Heart left ventricle (tissue), 16 donors: ENCODE measurements at regions not wholly inside any gene's neighbourhood (a gene's known extent, or its start where the extent isn't known, plus 50 kb on each side); places are given as distances from the start of the nearest gene placed in this dataset.

Source experiments
- ATAC-seq, 4 donors: fragments of 200-7000 bp; cut with Tn5 transposase; one replicate each; pipeline ENCODE4 v1.9.1; 2020 to 2022; ENCODE audit warnings: moderate library complexity in 4 of 4, mild to moderate bottlenecking in 3 of 4, moderate number of reproducible peaks in 1 of 4
- DNase-seq, 5 donors: peaks; one replicate each; pipeline ENCODE4 v3.0.0-alpha.2; 2020
- H3K27ac ChIP-seq, 12 donors: fragments of 200-600 bp; sonication (generic) in 4 of 12; one replicate each; pipeline versions ENCODE4 v1.5.0 to v1.8.0; 2016 to 2022; ENCODE audit warnings: mild to moderate bottlenecking in 2 of 12
- H3K27me3 ChIP-seq, 9 donors: fragments of 200-600 bp; sonication (generic) in 2 of 9; one replicate each; pipeline versions ENCODE4 v1.5.1 to v1.8.0; 2016 to 2022; ENCODE audit warnings: mild to moderate bottlenecking in 3 of 9
- H3K36me3 ChIP-seq, 9 donors: fragments of 200-600 bp; sonication (generic) in 2 of 9; one replicate each; pipeline versions ENCODE4 v1.5.0 to v1.8.0; 2018 to 2022; ENCODE audit warnings: mild to moderate bottlenecking in 2 of 9
- H3K4me1 ChIP-seq, 12 donors: fragments of 200-600 bp; sonication (generic) in 4 of 12; one replicate each; pipeline versions ENCODE4 v1.5.0 to v1.8.0; 2016 to 2022; ENCODE audit warnings: mild to moderate bottlenecking in 3 of 12
- H3K4me3 ChIP-seq, 12 donors: fragments of 200-600 bp; sonication (generic) in 4 of 12; one replicate each; pipeline versions ENCODE4 v1.5.0 to v1.8.0; 2017 to 2022; ENCODE audit warnings: mild to moderate bottlenecking in 9 of 12, moderate library complexity in 4 of 12
- H3K9me3 ChIP-seq, 12 donors: fragments of 200-600 bp; sonication (generic) in 4 of 12; one replicate each; pipeline versions ENCODE4 v1.5.0 to v1.8.0; 2016 to 2022; ENCODE audit warnings: mild to moderate bottlenecking in 1 of 12
- CTCF ChIP-seq, 12 donors: fragments of 200-600 bp; sonication (generic) in 4 of 12; IDR thresholded peaks; one replicate each; pipeline versions ENCODE4 v1.5.0 to v1.8.0; 2018 to 2022; ENCODE audit warnings: antibody characterized with exemption in 12 of 12, mild to moderate bottlenecking in 5 of 12
- POLR2A ChIP-seq, 2 donors: fragments of 450-650 bp; IDR thresholded peaks; one replicate each; pipeline ENCODE4 v1.6.1; 2017; ENCODE audit warnings: antibody characterized with exemption in 2 of 2, mild to moderate bottlenecking in 2 of 2, moderate library complexity in 2 of 2
- WGBS, 4 donors: extraction: QIAGEN DNeasy Blood & Tissue Kit in 2 of 4; methylation state at CpG; one replicate each; pipeline versions ENCODE4 v1.1.5 to v1.1.7; 2013 to 2018; 5-methylcytosine and 5-hydroxymethylcytosine counted together
- intact Hi-C, 10 donors: fragments of 100-400 bp; cut with DNase I; formaldehyde crosslinking; loops; one replicate each; pipeline versions ENCODE4 v1.11.1 to v1.14.2; 2022
- donor health status: ischemic (EF 13 %, LVEDD 7.1; RV severe dilation, severe dysfunction).
- donor health status: healthy with polysubstance abuse.
- donor health status: DM: no; HTN: yes; CAD: no.
- donor health status: DM: no; HTN: no; CAD: no.
- donor health status: ischemic (EF 25% LVEDD 6.9; RV normal size, moderate dysfunction).
- donor health status: ischemic (EF 25% LVEDD 5.7; RV mildly dilated, moderate dysfunction).
- donor health status: healthy.
- donor health status: DM: yes; HTN: yes; CAD: no.
- donor health status: ischemic (EF 35%, LVEDD 5.7; RV mildly dilated, moderate dysfunction).
- donor health status: nonischemic (EF 11% LVEDD 7.7; RV severe dilation, severe dysfunction).
- donor health status: DM: yes; HTN: yes; CAD: no.
- donor health status: PGD.
- donor health status: ischemic (EF 29% LVEDD 5.4; RV normal size, mild dysfunction).
- donor health status: nonischemic (EF 23%, LVEDD 6.1; RV moderate dilation, normal function).

- no peak overlapping the region for H3K27ac ChIP-seq
- no peak overlapping the region for H3K4me3 ChIP-seq
- TF ChIP-seq CTCF (IDR thresholded peaks at IDR 0.05): no peak
- no peak for TF ChIP-seq POLR2A (IDR thresholded peaks at IDR 0.05)
- H3K9me3 ChIP-seq: peaks cover 0 to 25% (median 11%) of the 10 kb centered on the region in 12 donors
- ATAC-seq: no peak
- H3K27me3 ChIP-seq: no peaks in the 10 kb centered on the region
- WGBS, 4 donors: 61 to 68% (median 64%) methylated on average over 3 of the region's 3 CpGs
- no peak for DNase-seq
- no peaks in the 10 kb centered on the region for H3K36me3 ChIP-seq
- intact Hi-C loops: no loop called here
- no peaks in the 10 kb centered on the region for H3K4me1 ChIP-seq
Measured at GRCh38 chr18:43435851-43436250, 158.6 kb upstream of the SYT4 start.

- DNase-seq: no peak
Measured at GRCh38 chr18:43442131-43442530, 164.8 kb upstream of the SYT4 start.

GRCh38 chr18:43442571-43442970, 165.3 kb upstream of the SYT4 start:
- Histone ChIP-seq H3K4me1 (no peaks in the 10 kb centered on the region), H3K27me3 (no peaks in the 10 kb centered on the region), H3K4me3 (no peak overlapping the region), H3K27ac (no peak overlapping the region), H3K9me3 (peaks cover 0 to 26% (median 11%) of the 10 kb centered on the region in 12 donors), H3K36me3 (no peaks in the 10 kb centered on the region)
- no peak for TF ChIP-seq CTCF (IDR thresholded peaks at IDR 0.05)
- TF ChIP-seq POLR2A (IDR thresholded peaks at IDR 0.05): no peak
- 39 to 46% (median 45%) methylated on average over 1 of the region's 1 CpG for WGBS, 4 donors
- DNase-seq: no peak
- ATAC-seq: no peak
- intact Hi-C loops: no loop called here

More at GRCh38 chr18:43442131-43442530, 164.8 kb upstream of the SYT4 start:
- 67 to 83% (median 76%) methylated on average over 4 of the region's 4 CpGs for WGBS, 4 donors
- no peak for ATAC-seq
- Histone ChIP-seq H3K36me3 (no peaks in the 10 kb centered on the region), H3K27ac (no peak overlapping the region), H3K27me3 (no peaks in the 10 kb centered on the region), H3K4me1 (no peaks in the 10 kb centered on the region), H3K4me3 (no peak overlapping the region), H3K9me3 (peaks cover 0 to 26% (median 11%) of the 10 kb centered on the region in 12 donors)
- no peak for TF ChIP-seq CTCF (IDR thresholded peaks at IDR 0.05)
- no peak for TF ChIP-seq POLR2A (IDR thresholded peaks at IDR 0.05)
- intact Hi-C loops: no loop called here

GRCh38 chr18:43465483-43465882, 188.2 kb upstream of the SYT4 start:
- intact Hi-C loops: no loop called here
- no peaks in the 10 kb centered on the region for H3K27me3 ChIP-seq
- H3K4me1 ChIP-seq: no peaks in the 10 kb centered on the region
- DNase-seq (no peak), ATAC-seq (no peak)
- no peak for TF ChIP-seq CTCF (IDR thresholded peaks at IDR 0.05)
- no peak for TF ChIP-seq POLR2A (IDR thresholded peaks at IDR 0.05)
- no peaks in the 10 kb centered on the region for H3K36me3 ChIP-seq
- no peak overlapping the region for H3K27ac ChIP-seq
- H3K4me3 ChIP-seq: no peak overlapping the region
- peaks cover 0 to 20% (median 9%) of the 10 kb centered on the region in 12 donors for H3K9me3 ChIP-seq
